HG03558 (cell line): ENCODE measurements at regions not wholly inside any gene's neighbourhood (a gene's known extent, or its start where the extent isn't known, plus 50 kb on each side); places are given as distances from the start of the nearest gene placed in this dataset.

Experiments
- ATAC-seq: cut with Tn5 transposase; IDR thresholded peaks from one replicate; pipeline ENCODE4 v1.9.1; 2021; ENCODE audit warnings: moderate number of reproducible peaks; ENCODE audit not compliant: unreplicated experiment; ENCODE audit errors: extremely low read depth

- ATAC-seq, result no peak
Observed at GRCh38 chr17:14409292-14409691, 108.4 kb downstream of the HS3ST3B1 start.

DNA sequence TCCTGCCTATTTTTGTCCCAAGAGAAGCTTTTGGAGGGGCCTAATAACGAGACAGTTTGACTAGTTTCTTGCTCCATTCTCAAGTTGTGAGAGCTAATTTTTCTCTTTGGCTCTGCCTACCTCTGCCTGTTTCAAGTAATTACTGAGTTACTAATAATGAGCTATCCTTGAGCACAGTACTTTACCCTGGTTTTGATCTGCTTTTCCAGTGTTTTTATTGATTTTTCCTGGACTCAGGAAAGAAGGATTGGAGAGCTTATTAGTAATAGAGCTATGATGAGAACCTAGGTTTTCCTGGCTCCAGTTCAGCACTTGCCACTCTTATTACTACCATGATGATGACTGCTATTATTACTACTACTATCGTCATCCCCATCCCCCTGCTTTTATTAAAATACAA, 106.7 kb downstream of the HS3ST3B1 start:
- no peak for ATAC-seq

DNA sequence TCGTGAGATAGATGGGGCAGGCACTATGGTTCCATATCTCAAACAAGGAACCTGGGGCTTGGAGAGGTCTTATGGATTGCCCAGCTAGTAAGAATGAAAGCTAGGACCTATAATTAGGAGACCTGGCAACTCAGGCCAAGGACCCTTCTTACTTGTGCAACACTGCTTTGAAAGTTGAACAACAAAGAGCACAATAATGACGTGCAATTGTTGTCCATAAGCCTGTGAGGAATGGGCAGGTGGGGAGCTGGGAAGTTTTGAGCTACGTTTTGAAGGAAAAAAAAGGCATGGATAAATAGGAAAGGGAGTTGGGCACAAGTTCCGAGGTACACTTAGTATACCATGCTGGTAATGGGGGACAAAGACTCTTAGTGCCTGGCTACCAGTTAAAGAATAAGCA, 104.3 kb downstream of the HS3ST3B1 start:
- no peak for ATAC-seq
